ENCODE measurements at regions not wholly inside any gene's neighbourhood (a gene's known extent, or its start where the extent isn't known, plus 50 kb on each side); places are given as distances from the start of the nearest gene placed in this dataset.

DNA sequence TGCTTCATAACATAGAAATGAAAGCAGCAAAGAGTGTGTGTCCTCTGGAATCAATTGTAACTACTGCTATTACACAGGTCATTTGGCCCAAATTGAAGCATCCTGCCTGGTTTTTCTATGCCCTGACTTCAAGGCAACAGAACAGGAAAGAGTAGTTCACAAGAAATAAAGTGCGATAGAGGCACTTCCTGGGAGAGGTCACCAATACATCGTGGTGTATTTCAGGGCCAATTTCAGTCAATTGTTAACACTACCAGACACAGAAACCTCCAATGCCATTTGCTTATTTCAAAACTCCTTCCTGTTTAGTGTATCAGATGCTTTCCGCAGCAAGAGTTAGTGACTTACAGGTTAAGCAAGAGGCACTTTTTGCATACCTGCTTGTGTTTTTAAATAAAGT lies 292.1 kb downstream of the ETAA1 start:
- no peak for TF ChIP-seq CBFB (IDR thresholded peaks at IDR 0.05; ENCODE audit: low read depth)
- TF ChIP-seq, protein P1, sequence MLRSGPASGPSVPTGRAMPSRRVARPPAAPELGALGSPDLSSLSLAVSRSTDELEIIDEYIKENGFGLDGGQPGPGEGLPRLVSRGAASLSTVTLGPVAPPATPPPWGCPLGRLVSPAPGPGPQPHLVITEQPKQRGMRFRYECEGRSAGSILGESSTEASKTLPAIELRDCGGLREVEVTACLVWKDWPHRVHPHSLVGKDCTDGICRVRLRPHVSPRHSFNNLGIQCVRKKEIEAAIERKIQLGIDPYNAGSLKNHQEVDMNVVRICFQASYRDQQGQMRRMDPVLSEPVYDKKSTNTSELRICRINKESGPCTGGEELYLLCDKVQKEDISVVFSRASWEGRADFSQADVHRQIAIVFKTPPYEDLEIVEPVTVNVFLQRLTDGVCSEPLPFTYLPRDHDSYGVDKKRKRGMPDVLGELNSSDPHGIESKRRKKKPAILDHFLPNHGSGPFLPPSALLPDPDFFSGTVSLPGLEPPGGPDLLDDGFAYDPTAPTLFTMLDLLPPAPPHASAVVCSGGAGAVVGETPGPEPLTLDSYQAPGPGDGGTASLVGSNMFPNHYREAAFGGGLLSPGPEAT (IDR thresholded peaks at IDR 0.05; ENCODE audit: low read depth) = no peak

Data from GM12878 (cell line).